ENCODE measurements at regions not wholly inside any gene's neighbourhood (a gene's known extent, or its start where the extent isn't known, plus 50 kb on each side); places are given as distances from the start of the nearest gene placed in this dataset.

GRCh38 chr22:48613566-48614200, 1214.0 kb downstream of the BRD1 start:
- DNase-seq (ENCODE audit: low read depth): no peak

- DNase-seq (ENCODE audit: low read depth): no peak
These were observed 1215.3 kb downstream of the BRD1 start for GRCh38 chr22:48612077-48612995.

- DNase-seq (ENCODE audit: low read depth): no peak
These were observed 1218.3 kb downstream of the BRD1 start for GRCh38 chr22:48609279-48609865.

- no peak for DNase-seq (ENCODE audit: low read depth)
These were observed 1219.6 kb downstream of the BRD1 start for GRCh38 chr22:48607901-48608662.

- no peak for DNase-seq (ENCODE audit: low read depth)
These were observed 1220.9 kb downstream of the BRD1 start for GRCh38 chr22:48606684-48607307.

GRCh38 chr22:48605856-48606481, 1221.7 kb downstream of the BRD1 start:
- no peak for DNase-seq (ENCODE audit: low read depth)

GRCh38 chr22:48605125-48605524, 1222.5 kb downstream of the BRD1 start:
- no peak for DNase-seq (ENCODE audit: low read depth)

- no peak for DNase-seq (ENCODE audit: low read depth)
These were observed 1223.9 kb downstream of the BRD1 start for GRCh38 chr22:48603621-48604320.

GRCh38 chr22:48602805-48603518, 1224.7 kb downstream of the BRD1 start:
- DNase-seq (ENCODE audit: low read depth): no peak

GRCh38 chr22:48600681-48601080, 1227.0 kb downstream of the BRD1 start:
- no peak for DNase-seq (ENCODE audit: low read depth)

- DNase-seq (ENCODE audit: low read depth): no peak
These were observed 1227.5 kb downstream of the BRD1 start for GRCh38 chr22:48600171-48600570.

- DNase-seq (ENCODE audit: low read depth): no peak
These were observed 1228.3 kb downstream of the BRD1 start for GRCh38 chr22:48599346-48599745.

- no peak for DNase-seq (ENCODE audit: low read depth)
These were observed 1231.4 kb downstream of the BRD1 start for GRCh38 chr22:48596111-48596850.

GRCh38 chr22:48595511-48595905, 1232.2 kb downstream of the BRD1 start:
- no peak for DNase-seq (ENCODE audit: low read depth)

GRCh38 chr22:48594757-48595510, 1232.7 kb downstream of the BRD1 start:
- DNase-seq (ENCODE audit: low read depth): no peak

- no peak for DNase-seq (ENCODE audit: low read depth)
These were observed 1233.5 kb downstream of the BRD1 start for GRCh38 chr22:48594016-48594756.

- DNase-seq (ENCODE audit: low read depth): no peak
These were observed 1234.1 kb downstream of the BRD1 start for GRCh38 chr22:48593551-48593950.

- DNase-seq (ENCODE audit: low read depth): no peak
These were observed 1234.7 kb downstream of the BRD1 start for GRCh38 chr22:48592931-48593330.
